Brain microvascular endothelial cell (primary cell): ENCODE measurements at regions not wholly inside any gene's neighbourhood (a gene's known extent, or its start where the extent isn't known, plus 50 kb on each side); places are given as distances from the start of the nearest gene placed in this dataset.
"Not testable (repeated sequence)": the region's sequence is repeated elsewhere in the genome, so short reads cannot be mapped to it uniquely, and the experiment has no call there.

ENCODE experiments used
- DNase-seq: peaks from one replicate; pipeline ENCODE4 v3.0.0-alpha.2; 2020
- H3K27ac ChIP-seq: fragments of 250-450 bp; sonication (Bioruptor Pico); 2 replicates; pipeline ENCODE4 v1.5.1; 2020; ENCODE audit warnings: mild to moderate bottlenecking, moderate library complexity
- H3K27me3 ChIP-seq: fragments of 250-450 bp; sonication (Bioruptor Pico); replicated peaks from 2 replicates; pipeline ENCODE4 v1.5.1; 2020; ENCODE audit warnings: mild to moderate bottlenecking
- H3K36me3 ChIP-seq: fragments of 250-450 bp; sonication (Bioruptor Pico); replicated peaks from 2 replicates; pipeline ENCODE4 v1.5.1; 2020; ENCODE audit warnings: mild to moderate bottlenecking
- H3K4me3 ChIP-seq: 2 replicates; pipeline ENCODE4 v1.5.1; 2011; ENCODE audit warnings: low read depth, mild to moderate bottlenecking, control low read depth, low read length, moderate library complexity
- in situ Hi-C: cut with HindIII; loops from 2 replicates; pipeline ENCODE4 v1.10.0; 2017; ENCODE audit warnings: low sequenced_read_pairs, low pct_ligation_motif_present
- TF ChIP-seq, protein P1 (sequence below): IDR thresholded peaks from 2 replicates; pipeline ENCODE4 v1.5.1; 2011; ENCODE audit warnings: low read depth, mild to moderate bottlenecking, moderate library complexity, low read length, control low read depth, inconsistent platforms; ENCODE audit errors: missing control alignments

DNA sequence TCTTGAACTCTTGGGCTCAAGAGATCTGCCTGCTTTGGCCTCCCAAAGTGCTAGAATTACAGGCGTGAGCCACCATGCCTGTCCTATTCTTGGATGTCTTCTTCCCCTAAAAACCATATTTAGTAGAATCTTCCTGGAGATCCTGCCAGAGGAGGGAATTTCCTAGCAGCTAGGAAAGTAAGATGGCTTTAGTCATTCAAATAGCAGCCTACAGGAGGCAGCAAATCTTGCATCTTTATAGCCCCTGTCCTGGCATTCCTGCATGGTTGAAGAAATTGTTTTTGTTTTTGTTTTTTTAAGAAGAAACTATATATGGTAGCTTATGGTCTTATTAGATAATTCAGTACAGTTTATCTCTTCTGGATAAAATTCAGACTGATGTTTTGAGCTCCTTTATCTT, 83.2 kb upstream of the AGTPBP1 start:
- H3K27me3 ChIP-seq, H3K36me3 ChIP-seq, H3K27ac ChIP-seq, in situ Hi-C loops, H3K4me3 ChIP-seq, DNase-seq: not testable (repeated sequence)
- TF ChIP-seq, protein P1, sequence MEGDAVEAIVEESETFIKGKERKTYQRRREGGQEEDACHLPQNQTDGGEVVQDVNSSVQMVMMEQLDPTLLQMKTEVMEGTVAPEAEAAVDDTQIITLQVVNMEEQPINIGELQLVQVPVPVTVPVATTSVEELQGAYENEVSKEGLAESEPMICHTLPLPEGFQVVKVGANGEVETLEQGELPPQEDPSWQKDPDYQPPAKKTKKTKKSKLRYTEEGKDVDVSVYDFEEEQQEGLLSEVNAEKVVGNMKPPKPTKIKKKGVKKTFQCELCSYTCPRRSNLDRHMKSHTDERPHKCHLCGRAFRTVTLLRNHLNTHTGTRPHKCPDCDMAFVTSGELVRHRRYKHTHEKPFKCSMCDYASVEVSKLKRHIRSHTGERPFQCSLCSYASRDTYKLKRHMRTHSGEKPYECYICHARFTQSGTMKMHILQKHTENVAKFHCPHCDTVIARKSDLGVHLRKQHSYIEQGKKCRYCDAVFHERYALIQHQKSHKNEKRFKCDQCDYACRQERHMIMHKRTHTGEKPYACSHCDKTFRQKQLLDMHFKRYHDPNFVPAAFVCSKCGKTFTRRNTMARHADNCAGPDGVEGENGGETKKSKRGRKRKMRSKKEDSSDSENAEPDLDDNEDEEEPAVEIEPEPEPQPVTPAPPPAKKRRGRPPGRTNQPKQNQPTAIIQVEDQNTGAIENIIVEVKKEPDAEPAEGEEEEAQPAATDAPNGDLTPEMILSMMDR = peak; percentile 58

DNA sequence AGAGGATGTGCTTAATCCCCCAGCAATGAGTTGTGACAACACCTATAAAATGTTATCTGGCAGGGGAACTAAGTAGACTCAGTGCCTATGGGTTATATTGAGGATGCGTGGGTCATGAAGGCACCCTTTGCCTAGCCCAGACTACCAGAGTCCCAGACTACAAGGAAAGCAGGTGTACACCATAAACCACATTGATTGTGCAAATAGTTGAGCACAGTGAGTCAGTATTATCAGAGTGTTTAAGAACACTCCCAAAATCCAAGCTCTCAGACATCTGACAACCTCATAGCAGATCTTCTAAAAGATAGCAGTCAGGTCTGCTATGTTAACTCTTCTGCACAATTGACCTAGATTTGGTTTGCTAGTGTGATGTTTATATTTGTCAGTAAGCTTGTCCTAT, 92.8 kb upstream of the AGTPBP1 start:
- H3K36me3 ChIP-seq, H3K27ac ChIP-seq, H3K4me3 ChIP-seq, H3K27me3 ChIP-seq, DNase-seq, in situ Hi-C loops: not testable (repeated sequence)

DNA sequence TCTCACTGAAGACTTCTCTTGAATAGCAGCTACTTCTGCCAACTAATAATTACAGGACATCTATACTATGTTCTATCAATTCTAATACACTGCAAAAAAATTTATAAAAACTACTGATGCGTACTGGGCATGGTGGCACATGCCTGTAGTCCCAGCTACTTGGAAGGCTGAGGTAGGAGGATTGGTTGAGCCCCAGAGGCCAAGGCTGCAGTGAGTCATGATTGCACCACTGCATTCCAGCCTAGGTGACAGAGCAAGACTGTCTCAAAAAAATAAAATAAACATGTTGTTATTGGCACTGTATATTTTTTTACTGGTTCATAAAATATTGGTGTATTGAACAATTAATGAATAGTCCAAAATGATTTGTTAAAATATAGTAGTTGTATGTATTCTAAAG, 97.0 kb upstream of the NAA35 start:
- H3K4me3 ChIP-seq, H3K27ac ChIP-seq, H3K27me3 ChIP-seq, in situ Hi-C loops, H3K36me3 ChIP-seq: not testable (repeated sequence)
- peak; percentile 37 for DNase-seq

DNA sequence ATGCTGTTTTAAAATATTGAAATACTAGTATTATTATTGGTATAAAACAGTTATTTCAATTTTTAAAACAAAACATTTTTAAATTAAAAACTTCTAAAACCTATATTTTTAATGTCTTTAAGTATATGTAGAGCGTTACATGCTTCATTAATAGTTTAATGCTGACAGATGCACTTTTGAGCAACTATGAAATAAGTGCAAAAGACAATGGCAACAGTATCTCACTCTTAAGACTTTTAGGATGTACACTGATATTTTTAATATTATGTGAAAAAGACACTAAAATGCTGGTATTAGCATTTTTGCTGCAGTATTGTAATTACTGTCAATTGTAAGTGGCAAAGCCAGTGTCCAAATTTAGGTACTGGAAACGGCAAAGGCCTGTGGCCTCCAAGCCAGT, 93.2 kb upstream of the NAA35 start:
- H3K4me3 ChIP-seq, H3K36me3 ChIP-seq, DNase-seq, H3K27me3 ChIP-seq, H3K27ac ChIP-seq, in situ Hi-C loops: not testable (repeated sequence)

DNA sequence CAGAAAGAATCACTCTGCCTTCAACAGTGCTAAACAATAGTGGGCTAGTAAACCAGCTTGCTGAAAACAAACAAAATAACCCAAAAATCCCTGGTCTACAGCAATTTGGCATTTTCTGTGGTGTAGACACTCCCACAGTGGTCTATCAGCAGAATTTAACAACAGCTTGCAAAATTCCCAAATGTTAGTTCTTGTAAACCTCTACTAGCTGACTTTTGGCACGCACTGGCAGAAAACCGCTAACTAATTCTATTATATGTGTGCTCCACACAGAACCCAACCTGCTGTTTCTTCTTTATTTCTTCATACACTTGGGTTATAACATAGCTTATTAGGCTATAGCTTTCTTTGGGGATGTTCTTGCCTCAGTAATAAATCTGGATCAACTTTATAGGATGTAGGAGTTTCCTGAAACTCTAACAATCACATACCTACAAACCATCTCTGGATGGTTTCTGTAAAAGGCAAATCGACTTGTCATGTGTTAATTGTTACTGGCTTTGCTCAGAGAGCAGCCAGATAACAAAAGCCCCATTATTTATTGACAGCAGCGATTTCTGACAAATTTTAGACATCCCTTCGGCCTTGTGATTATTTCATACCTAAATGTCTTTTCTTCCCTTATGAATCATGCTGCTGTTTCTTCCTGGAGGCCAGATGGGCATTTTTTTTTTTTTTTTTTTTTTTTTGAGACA, 82.7 kb upstream of the NAA35 start:
- in situ Hi-C loops = no loop called here
- H3K36me3 ChIP-seq = no peaks in the 10 kb centered on the region
- TF ChIP-seq, protein P1 = no peak
- H3K27me3 ChIP-seq = no peaks in the 10 kb centered on the region
- H3K4me3 ChIP-seq = no peak overlapping the region
- no peak for DNase-seq
- no peak overlapping the region for H3K27ac ChIP-seq

DNA sequence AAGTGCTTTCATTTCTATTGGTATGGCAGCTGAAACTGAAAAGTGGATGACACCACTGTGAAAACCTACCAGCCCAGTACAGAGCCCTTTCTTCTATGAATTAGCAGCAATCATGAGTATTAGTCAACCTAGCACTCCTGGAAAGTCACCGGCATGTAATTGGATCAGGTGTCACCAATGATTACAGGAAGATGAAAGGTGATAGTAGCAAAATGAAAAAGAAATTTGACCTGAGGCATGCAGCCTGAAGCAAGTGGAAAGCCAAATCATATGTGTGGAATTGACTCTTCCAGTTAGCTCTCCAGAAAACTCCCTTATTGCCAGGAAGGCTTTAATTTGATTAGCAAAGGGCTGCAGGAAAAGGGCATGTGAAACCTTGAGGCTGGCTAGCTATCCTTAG, 81.2 kb upstream of the NAA35 start:
- Histone ChIP-seq H3K27ac (no peak overlapping the region), H3K36me3 (no peaks in the 10 kb centered on the region), H3K4me3 (no peak overlapping the region), H3K27me3 (no peaks in the 10 kb centered on the region)
- TF ChIP-seq, protein P1 = no peak
- in situ Hi-C loops = no loop called here
- no peak for DNase-seq

DNA sequence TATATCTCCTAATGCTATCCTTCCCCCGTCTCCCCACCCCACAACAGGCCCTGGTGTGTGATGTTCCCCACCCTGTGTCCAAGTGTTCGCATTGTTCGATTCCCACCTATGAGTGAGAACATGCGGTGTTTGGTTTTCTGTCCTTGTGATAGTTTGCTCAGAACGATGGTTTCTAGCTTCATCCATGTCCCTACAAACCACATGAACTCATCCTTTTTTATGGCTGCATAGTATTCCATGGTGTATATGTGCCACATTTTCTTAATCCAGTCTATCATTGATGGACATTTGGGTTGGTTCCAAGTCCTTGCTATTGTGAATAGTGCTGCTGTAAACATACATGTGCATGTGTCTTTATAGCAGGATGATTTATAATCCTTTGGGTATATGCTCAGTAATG, 79.1 kb upstream of the NAA35 start:
- H3K27me3 ChIP-seq, H3K36me3 ChIP-seq, in situ Hi-C loops, DNase-seq, H3K4me3 ChIP-seq, H3K27ac ChIP-seq: not testable (repeated sequence)

DNA sequence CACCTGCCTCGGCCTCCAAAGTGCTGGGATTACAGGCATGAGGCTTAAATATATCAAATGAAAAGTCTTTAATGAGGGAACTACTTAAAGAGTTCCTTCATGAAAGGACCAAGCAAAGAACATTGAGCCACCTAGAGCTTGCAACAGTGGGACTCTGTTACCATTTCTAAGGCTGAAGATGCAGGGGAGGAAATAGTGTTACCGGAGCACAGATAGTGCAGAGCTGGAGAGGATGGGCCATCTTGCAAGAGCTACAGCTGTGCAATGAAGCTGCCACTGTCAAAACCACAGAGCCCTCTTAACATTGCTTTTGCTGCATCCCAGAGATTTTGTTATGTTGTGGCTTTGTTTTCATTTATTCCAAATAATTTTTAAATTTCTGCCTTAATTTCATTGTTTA, 77.1 kb upstream of the NAA35 start:
- in situ Hi-C loops = no loop called here
- H3K36me3 ChIP-seq = no peaks in the 10 kb centered on the region
- no peak overlapping the region for H3K4me3 ChIP-seq
- no peaks in the 10 kb centered on the region for H3K27me3 ChIP-seq
- no peak overlapping the region for H3K27ac ChIP-seq
- DNase-seq = no peak
- TF ChIP-seq, protein P1 = no peak
